Progenitor cell of endocrine pancreas (in vitro differentiated cells): ENCODE measurements at regions not wholly inside any gene's neighbourhood (a gene's known extent, or its start where the extent isn't known, plus 50 kb on each side); places are given as distances from the start of the nearest gene placed in this dataset.

Source experiments
- DNase-seq: peaks from one replicate; pipeline ENCODE4 v3.0.0; 2021; ENCODE audit warnings: low spot score; ENCODE audit not compliant: unreplicated experiment
- H3K27ac Mint-ChIP-seq: 2 replicates; pipeline ENCODE4 v1.8.0; 2021; ENCODE audit warnings: mild to moderate bottlenecking, moderate library complexity, mixed read lengths
- H3K27me3 Mint-ChIP-seq: 2 replicates; pipeline ENCODE4 v1.8.0; 2021; ENCODE audit warnings: mixed read lengths
- H3K36me3 Mint-ChIP-seq: 2 replicates; pipeline ENCODE4 v1.8.0; 2022; ENCODE audit warnings: mixed read lengths; ENCODE audit not compliant: insufficient read depth
- H3K4me1 Mint-ChIP-seq: 2 replicates; pipeline ENCODE4 v1.8.0; 2021; ENCODE audit warnings: low read depth, mixed read lengths
- H3K4me3 Mint-ChIP-seq: 2 replicates; pipeline ENCODE4 v1.8.0; 2021; ENCODE audit warnings: low read depth, mild to moderate bottlenecking, moderate library complexity, mixed read lengths
- H3K9me3 Mint-ChIP-seq: 2 replicates; pipeline ENCODE4 v1.8.0; 2021; ENCODE audit warnings: low read depth, mixed read lengths
- CTCF ChIP-seq: fragments of 200-600 bp; sonication (generic); IDR thresholded peaks from one replicate; pipeline ENCODE4 v1.5.0; 2021; ENCODE audit warnings: antibody characterized with exemption, mild to moderate bottlenecking; ENCODE audit not compliant: unreplicated experiment

- no peaks in the 10 kb centered on the region for H3K27me3 Mint-ChIP-seq
- H3K36me3 Mint-ChIP-seq, result no peaks in the 10 kb centered on the region
- H3K27ac Mint-ChIP-seq, result no peak overlapping the region
- H3K4me1 Mint-ChIP-seq, result no peaks in the 10 kb centered on the region
- TF ChIP-seq CTCF, result no peak
- H3K4me3 Mint-ChIP-seq, result no peak overlapping the region
- no peak for DNase-seq
- H3K9me3 Mint-ChIP-seq, result no peaks in the 10 kb centered on the region
These were observed 414.8 kb upstream of the FIGN start for GRCh38 chr2:164150604-164151003.

- H3K27ac Mint-ChIP-seq, result no peak overlapping the region
- DNase-seq, result no peak
- no peaks in the 10 kb centered on the region for H3K27me3 Mint-ChIP-seq
- no peaks in the 10 kb centered on the region for H3K9me3 Mint-ChIP-seq
- no peaks in the 10 kb centered on the region for H3K4me1 Mint-ChIP-seq
- H3K36me3 Mint-ChIP-seq, result no peaks in the 10 kb centered on the region
- H3K4me3 Mint-ChIP-seq, result no peak overlapping the region
- TF ChIP-seq CTCF, result no peak
These were observed 410.6 kb upstream of the FIGN start for GRCh38 chr2:164146441-164146840.

GRCh38 chr2:164145093-164145987 is 409.5 kb upstream of the FIGN start:
- H3K27ac Mint-ChIP-seq, result no peak overlapping the region
- no peaks in the 10 kb centered on the region for H3K36me3 Mint-ChIP-seq
- no peaks in the 10 kb centered on the region for H3K9me3 Mint-ChIP-seq
- TF ChIP-seq CTCF, result no peak
- DNase-seq, result no peak
- no peaks in the 10 kb centered on the region for H3K4me1 Mint-ChIP-seq
- H3K27me3 Mint-ChIP-seq, result no peaks in the 10 kb centered on the region
- no peak overlapping the region for H3K4me3 Mint-ChIP-seq

GRCh38 chr2:164143183-164143930 is 407.5 kb upstream of the FIGN start:
- H3K27ac Mint-ChIP-seq, result no peak overlapping the region

More at GRCh38 chr2:164143183-164143930, 407.5 kb upstream of the FIGN start:
- H3K4me1 Mint-ChIP-seq, result no peaks in the 10 kb centered on the region
- no peak overlapping the region for H3K4me3 Mint-ChIP-seq
- TF ChIP-seq CTCF, result no peak
- DNase-seq, result no peak
- no peaks in the 10 kb centered on the region for H3K36me3 Mint-ChIP-seq
- H3K9me3 Mint-ChIP-seq, result no peaks in the 10 kb centered on the region
- no peaks in the 10 kb centered on the region for H3K27me3 Mint-ChIP-seq
